Fibroblast of gingiva (primary cell): ENCODE measurements at regions not wholly inside any gene's neighbourhood (a gene's known extent, or its start where the extent isn't known, plus 50 kb on each side); places are given as distances from the start of the nearest gene placed in this dataset.
A peak's percentile ranks its signal among the peaks of the same experiment; 100 is the strongest.
"Not testable (repeated sequence)": the region's sequence is repeated elsewhere in the genome, so short reads cannot be mapped to it uniquely, and the experiment has no call there.

Experiments used
- DNase-seq: peaks from one replicate; pipeline ENCODE4 v3.0.0-alpha.2; 2011; ENCODE audit warnings: low read depth

DNA sequence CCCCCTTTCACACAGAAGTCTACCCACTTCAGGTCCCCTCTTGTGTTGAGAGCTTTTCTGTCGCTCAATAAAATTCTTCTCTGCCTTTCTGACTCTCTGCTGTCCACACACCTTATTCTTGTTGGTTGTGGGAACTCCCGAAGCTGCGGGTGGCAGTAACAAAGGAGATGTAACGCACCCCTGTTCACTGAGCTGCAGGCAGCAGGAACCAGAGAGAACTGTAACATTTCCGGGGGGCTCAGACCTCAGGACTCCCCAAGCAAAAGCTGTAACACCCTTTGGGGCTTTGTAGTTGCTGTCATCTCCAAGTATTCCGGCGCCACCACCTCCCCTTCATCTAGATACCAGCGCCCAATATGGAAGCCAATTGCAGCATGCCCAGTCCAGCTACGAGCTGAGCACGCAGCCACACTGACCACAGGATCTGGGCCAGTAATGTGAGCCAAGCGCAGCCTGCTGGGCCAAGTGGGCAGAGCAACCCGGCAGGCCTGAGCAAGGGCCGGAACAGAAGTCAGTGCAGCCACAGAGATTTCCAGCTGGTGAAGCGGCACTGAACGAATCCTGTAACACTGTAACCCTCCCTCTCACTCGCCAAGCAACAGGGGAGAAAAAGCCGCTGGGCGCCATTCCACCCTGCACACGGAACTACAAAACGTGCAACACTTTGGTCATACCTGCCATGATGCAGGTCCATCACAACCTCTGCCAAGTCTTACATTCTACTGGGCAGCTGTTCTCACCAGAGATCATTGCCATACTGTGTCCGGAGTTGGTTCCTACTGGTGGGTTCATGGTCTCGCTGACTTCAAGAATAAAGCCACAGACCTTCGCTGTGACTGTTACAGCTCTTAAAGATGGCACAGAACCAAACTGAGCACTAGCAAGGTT lies 194.3 kb downstream of the SPATA31A6 start:
- DNase-seq, result not testable (repeated sequence)

GRCh38 chr9:42378418-42378815 lies 195.0 kb downstream of the SPATA31A6 start:
- no peak for DNase-seq

GRCh38 chr9:42379602-42380001 lies 196.1 kb downstream of the SPATA31A6 start:
- not testable (repeated sequence) for DNase-seq

- not testable (repeated sequence) for DNase-seq
These were observed 201.1 kb downstream of the SPATA31A6 start for GRCh38 chr9:42384585-42384984.

DNA sequence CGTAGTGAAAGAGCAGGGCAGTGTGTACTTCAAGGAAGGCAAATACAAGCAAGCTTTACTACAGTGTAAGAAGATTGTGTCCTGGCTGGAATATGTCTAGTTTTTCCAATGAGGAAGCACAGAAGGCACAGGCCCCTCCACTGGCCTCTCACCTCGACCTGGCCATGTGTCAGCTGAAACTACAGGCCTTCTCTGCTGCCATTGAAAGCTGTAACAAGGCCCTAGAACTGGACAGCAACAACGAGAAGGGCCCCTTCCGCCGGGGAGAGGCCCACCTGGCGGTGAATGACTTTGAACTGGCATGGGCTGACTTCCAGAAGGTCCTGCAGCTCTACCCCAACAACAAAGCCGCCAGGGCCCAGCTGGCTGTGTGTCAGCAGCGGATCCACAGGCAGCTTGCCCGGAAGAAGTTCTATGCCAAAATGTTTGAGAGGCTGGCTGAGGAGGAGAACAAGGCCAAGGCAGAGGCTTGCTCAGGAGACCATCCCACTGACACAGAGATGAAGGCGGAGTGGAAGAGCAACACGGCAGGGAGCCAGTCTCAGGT lies 202.2 kb downstream of the SPATA31A6 start:
- DNase-seq, result not testable (repeated sequence)

DNA sequence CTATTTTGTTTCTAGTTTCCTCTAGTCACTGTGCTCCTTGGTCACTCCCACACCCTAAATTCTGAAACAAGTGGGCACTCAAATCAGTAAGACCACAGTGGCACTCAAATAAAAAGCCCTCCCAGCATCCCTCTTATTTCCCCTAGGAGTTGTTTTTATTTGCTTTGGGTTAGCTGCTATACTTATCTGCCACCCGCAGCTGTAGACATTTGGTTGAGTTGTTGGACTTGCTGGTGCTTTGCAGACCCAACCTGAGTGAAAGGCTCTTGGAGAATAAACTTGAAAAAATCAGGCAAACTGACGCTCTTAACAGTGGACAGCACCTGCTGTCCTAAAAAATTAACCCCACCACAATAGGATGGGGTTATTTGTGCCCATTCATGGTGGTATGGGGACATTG lies 203.0 kb downstream of the SPATA31A6 start:
- no peak for DNase-seq

GRCh38 chr9:42388146-42388690 lies 204.8 kb downstream of the SPATA31A6 start:
- no peak for DNase-seq

DNA sequence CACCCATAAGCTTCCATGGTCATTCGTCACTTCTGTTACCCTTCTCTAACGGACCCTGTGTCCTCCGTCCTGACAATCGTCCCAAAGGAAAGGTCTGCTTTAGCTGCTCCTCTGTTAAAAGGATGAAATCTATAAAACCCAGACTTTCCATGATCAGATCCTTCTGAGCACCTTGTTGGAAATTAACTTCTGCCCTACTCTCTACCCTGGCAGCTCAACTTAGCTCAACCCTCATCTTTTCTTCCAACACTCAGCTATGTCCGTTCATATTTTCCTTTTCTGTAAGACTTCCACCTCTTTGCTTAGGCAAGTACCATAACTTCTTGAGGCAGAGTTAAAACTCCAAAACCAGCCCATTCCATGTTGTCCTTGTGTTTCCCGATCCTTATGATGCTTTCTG lies 205.4 kb downstream of the SPATA31A6 start:
- DNase-seq, result no peak

DNA sequence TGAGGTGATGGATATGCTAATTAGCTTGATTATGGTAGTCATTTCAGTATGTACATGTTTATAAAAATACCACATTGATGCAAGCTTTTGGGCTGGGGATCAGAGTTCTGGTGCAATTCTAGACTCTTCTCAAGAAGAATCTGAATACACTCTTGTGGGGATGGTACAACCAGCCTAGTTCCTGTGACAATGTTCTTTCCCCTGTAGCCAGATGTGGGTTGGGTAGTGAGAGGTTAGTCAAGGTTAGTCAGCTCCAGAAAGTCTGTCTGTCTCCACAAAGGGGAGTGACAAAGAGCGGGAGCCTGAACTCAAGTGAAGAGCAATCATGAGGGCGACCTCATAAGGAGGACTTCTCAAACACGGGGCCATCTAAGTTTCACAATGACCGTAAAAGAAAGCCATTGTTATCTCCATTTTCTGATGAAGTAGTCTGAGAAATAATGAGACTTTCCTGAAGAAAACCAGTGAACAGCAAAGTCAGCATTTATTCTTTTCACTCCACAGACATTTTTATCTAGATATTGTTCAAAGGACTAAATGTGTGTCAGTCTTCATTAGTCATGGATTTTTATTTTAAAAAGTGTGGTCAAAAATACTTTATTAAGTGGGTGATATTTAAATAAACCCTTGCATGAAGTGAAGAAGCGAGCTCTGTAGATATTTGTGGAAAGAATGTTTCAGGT lies 209.5 kb downstream of the SPATA31A6 start:
- not testable (repeated sequence) for DNase-seq

GRCh38 chr9:42396318-42396717 lies 212.9 kb downstream of the SPATA31A6 start:
- DNase-seq, result no peak

DNA sequence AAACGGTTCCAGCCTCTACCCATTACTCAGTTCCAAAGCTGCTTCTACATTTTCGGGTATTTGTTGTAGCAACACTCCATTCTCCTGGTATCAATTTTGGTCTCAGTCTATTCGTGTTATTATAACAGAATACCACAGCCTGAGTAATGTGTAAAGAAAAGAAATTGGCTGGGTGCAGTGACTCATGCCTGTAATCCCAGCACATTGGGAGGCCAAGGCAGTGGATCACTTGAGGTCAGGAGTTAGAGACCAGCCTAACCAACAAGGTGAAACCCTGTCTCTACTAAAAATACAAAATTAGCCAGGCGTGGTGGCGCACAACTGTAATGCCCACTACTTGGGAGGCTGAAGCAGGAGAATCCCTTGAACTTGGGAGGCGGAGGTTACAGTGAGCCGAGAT lies 213.9 kb downstream of the SPATA31A6 start:
- peak; percentile 70 for DNase-seq

GRCh38 chr9:42402919-42403318 lies 219.5 kb downstream of the SPATA31A6 start:
- DNase-seq, result not testable (repeated sequence)

- DNase-seq, result peak; percentile 41
These were observed 226.1 kb downstream of the SPATA31A6 start for GRCh38 chr9:42409581-42409980.

DNA sequence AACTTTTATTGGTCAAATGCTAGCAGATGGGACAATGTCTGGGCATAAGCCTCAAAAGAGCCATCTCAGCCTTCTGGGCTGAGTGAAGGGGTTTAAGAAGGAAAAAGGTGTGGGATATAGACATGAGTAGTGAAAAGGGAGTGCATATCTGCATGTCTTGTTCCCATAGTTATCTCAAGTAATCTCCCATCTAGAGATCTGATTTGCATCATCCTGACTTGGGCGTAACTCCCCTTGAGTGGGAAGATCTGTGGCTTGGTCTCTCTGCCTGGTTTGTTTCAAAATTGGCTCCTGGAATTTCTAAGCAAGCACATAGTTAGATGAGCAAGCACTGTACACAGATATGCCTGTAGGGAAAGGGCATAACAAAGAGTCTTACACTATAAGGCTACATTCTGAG lies 228.9 kb downstream of the SPATA31A6 start:
- DNase-seq, result not testable (repeated sequence)

DNA sequence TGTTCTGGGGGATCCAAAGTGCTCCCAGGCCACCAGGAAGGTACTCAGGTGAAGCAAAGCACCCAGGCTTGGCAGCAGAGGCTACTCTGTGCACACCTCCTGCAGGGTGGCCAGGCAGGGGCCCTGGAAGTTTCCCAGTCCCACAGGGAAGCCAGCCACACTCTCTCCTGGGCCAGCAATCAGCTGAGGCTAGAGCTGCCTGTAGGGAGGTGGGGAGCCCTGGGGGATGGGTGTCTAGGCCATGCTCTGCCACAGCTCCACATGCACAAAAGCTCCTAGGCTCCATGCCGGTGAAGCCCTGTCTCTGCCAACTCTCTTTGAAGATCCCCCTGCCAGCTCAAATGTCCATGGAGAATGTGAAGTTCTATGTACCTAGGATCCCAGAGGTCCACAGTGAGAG lies 231.4 kb downstream of the SPATA31A6 start:
- DNase-seq, result not testable (repeated sequence)

DNA sequence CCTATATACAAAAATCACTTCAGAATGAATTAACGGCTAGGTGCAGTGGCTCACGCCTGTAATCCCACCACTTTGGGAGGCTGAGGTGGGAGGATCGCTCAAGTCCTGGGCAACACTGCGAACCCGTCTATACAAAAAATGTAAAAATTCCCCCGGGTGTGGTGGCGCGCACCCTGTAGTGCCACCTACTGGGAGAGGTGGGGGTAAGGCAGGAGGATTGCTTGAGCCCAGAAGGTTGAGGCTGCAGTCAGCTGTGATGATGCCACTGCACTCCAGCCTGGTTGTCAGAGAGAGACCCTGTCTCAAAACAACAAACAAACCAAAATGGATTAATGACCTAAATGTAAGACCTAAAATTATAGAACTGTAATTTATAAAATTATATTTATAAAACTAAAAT lies 236.2 kb downstream of the SPATA31A6 start:
- not testable (repeated sequence) for DNase-seq

DNA sequence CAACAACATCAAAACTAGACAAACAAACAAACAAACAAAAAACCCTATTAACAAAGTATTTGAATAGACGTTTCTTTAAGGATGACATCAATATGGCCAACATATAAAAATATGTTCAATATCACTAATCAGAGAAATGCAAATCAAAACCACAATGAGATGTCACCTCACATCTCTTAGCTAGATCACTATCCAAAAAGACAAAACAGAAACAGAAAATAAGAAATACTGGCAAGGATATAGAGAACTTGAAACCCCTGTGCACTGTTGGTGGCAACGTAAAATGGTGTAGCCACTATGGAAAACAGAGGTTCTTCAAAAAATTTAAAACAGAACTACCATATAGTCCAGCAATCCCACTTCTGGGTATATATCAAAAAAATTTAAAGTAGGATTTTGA lies 236.9 kb downstream of the SPATA31A6 start:
- not testable (repeated sequence) for DNase-seq

GRCh38 chr9:42421630-42422029 lies 238.2 kb downstream of the SPATA31A6 start:
- DNase-seq, result not testable (repeated sequence)

GRCh38 chr9:42430674-42431615 lies 247.5 kb downstream of the SPATA31A6 start:
- DNase-seq, result peak; percentile 68

GRCh38 chr9:42431616-42432010 lies 248.2 kb downstream of the SPATA31A6 start:
- not testable (repeated sequence) for DNase-seq
